Smooth muscle cell (in vitro differentiated cells): ENCODE measurements at regions not wholly inside any gene's neighbourhood (a gene's known extent, or its start where the extent isn't known, plus 50 kb on each side); places are given as distances from the start of the nearest gene placed in this dataset.
"Not testable (repeated sequence)": the region's sequence is repeated elsewhere in the genome, so short reads cannot be mapped to it uniquely, and the experiment has no call there.

Experiments
- DNase-seq: peaks from one replicate; lab custom pipeline; 2025; ENCODE audit not compliant: unreplicated experiment; lab: John Stamatoyannopoulos, UW
- H2AFZ ChIP-seq: fragments of 200-600 bp; sonication (generic); 2 replicates; pipeline ENCODE4 v1.6.0; 2016; ENCODE audit warnings: antibody characterized with exemption, low read depth, mild to moderate bottlenecking
- H3F3A ChIP-seq: fragments of 200-600 bp; sonication (generic); 2 replicates; pipeline ENCODE4 v1.6.0; 2017; ENCODE audit warnings: antibody characterized with exemption, low read depth
- H3K27ac ChIP-seq: fragments of 200-600 bp; sonication (generic); 2 replicates; pipeline ENCODE4 v1.5.1; 2016; ENCODE audit warnings: low read depth, mild to moderate bottlenecking
- H3K27me3 ChIP-seq: fragments of 200-600 bp; sonication (generic); 2 replicates; pipeline ENCODE4 v1.6.1; 2016; ENCODE audit warnings: low read depth, mild to moderate bottlenecking
- H3K36me3 ChIP-seq: fragments of 200-600 bp; sonication (generic); 2 replicates; pipeline ENCODE4 v1.5.1; 2016; ENCODE audit warnings: low read depth
- H3K4me1 ChIP-seq: fragments of 200-600 bp; sonication (generic); 2 replicates; pipeline ENCODE4 v1.5.1; 2016; ENCODE audit warnings: low read depth
- H3K4me2 ChIP-seq: fragments of 200-600 bp; sonication (generic); 2 replicates; pipeline ENCODE4 v1.6.0; 2016; ENCODE audit warnings: mild to moderate bottlenecking
- H3K4me3 ChIP-seq: fragments of 200-600 bp; sonication (generic); 2 replicates; pipeline ENCODE4 v1.5.1; 2016; ENCODE audit warnings: mild to moderate bottlenecking
- H3K79me2 ChIP-seq: fragments of 200-600 bp; sonication (generic); 2 replicates; pipeline ENCODE4 v1.6.0; 2016; ENCODE audit warnings: low read depth, mild to moderate bottlenecking
- H3K9ac ChIP-seq: fragments of 200-600 bp; sonication (generic); 2 replicates; pipeline ENCODE4 v1.6.0; 2016; ENCODE audit warnings: low read depth
- H3K9me3 ChIP-seq: fragments of 200-600 bp; sonication (generic); replicated peaks from 2 replicates; pipeline ENCODE4 v1.5.1; 2016; ENCODE audit warnings: low read depth
- H4K20me1 ChIP-seq: fragments of 200-600 bp; sonication (generic); 2 replicates; pipeline ENCODE4 v1.6.0; 2016; ENCODE audit warnings: low read depth
- CTCF ChIP-seq: fragments of 200-600 bp; sonication (generic); IDR thresholded peaks from 2 replicates; pipeline ENCODE4 v1.5.1; 2017; ENCODE audit warnings: borderline replicate concordance, mild to moderate bottlenecking, antibody characterized with exemption; ENCODE audit not compliant: insufficient read depth, poor library complexity, severe bottlenecking
- WGBS: methylation state at CpG from one replicate; pipeline ENCODE4 v1.1.7; 2016; ENCODE audit warnings: low lambda C conversion rate; 5-methylcytosine and 5-hydroxymethylcytosine counted together

DNA sequence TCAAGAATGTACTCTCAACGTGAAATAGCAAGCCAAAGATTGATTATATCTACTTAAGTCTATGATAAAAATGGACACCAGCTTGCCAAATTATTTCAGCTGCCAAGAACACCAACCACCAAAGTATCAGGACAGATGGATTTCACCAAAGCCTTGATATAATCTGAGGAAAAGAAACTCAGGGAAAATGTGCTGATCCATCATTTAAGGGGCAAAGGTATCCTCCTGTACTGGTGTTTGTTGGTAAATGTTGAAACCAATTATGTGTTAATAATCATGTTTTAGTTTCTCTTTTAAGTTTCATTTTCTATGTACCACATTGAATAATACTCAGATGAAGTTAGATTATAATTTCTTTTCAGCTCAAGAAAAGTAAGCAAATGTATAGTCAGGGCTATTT, 1284.3 kb upstream of the TMEM132C start:
- H3K79me2 ChIP-seq, result no peaks in the 10 kb centered on the region
- no peaks in the 10 kb centered on the region for H4K20me1 ChIP-seq
- no peaks in the 10 kb centered on the region for H3F3A ChIP-seq
- TF ChIP-seq CTCF, result no peak
- no peak overlapping the region for H3K4me3 ChIP-seq
- DNase-seq, result no peak
- H3K9ac ChIP-seq, result no peak overlapping the region
- H3K27ac ChIP-seq, result no peak overlapping the region
- no peaks in the 10 kb centered on the region for H3K27me3 ChIP-seq
- no peaks in the 10 kb centered on the region for H3K36me3 ChIP-seq
- no peaks in the 10 kb centered on the region for H3K9me3 ChIP-seq
- H3K4me2 ChIP-seq, result no peak overlapping the region
- H3K4me1 ChIP-seq, result no peaks in the 10 kb centered on the region
- WGBS, result 73% methylated on average over 1 of the region's 1 CpG
- H2AFZ ChIP-seq, result no peak overlapping the region

DNA sequence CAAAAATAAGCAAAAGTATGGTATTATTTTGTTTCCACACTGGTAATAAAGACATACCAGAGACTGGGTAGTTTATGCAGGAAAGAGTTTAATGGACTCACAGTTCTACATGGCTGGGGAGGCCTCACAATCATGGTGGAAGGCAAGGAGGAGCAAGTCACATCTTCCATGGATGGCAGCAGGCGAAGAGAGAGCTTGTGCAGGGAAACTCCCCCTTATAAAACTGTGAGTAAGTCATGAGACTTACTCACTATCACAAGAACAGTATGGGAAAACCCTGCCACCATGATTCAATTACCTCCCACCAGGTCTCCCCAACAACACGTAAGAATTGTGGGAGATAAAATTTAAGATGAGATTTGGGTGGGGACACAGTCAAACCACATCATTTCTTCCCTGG, 1283.2 kb upstream of the TMEM132C start:
- H3K4me1 ChIP-seq, H3K4me3 ChIP-seq, H3F3A ChIP-seq, DNase-seq, H3K9me3 ChIP-seq, H3K27ac ChIP-seq, H3K4me2 ChIP-seq, H2AFZ ChIP-seq, H4K20me1 ChIP-seq, H3K79me2 ChIP-seq, H3K27me3 ChIP-seq, H3K9ac ChIP-seq, H3K36me3 ChIP-seq: not testable (repeated sequence)
- 85% methylated on average over 2 of the region's 2 CpGs for WGBS

- H2AFZ ChIP-seq, H3K9me3 ChIP-seq, DNase-seq, H3K4me1 ChIP-seq, H3K4me3 ChIP-seq, H3K27ac ChIP-seq, H3F3A ChIP-seq, H3K4me2 ChIP-seq, H3K36me3 ChIP-seq, H3K79me2 ChIP-seq, H3K9ac ChIP-seq, H3K27me3 ChIP-seq, H4K20me1 ChIP-seq: not testable (repeated sequence)
Measured at GRCh38 chr12:126985663-126986062, 1281.3 kb upstream of the TMEM132C start.

- H4K20me1 ChIP-seq, result no peaks in the 10 kb centered on the region
- DNase-seq, result no peak
- H3K27me3 ChIP-seq, result no peaks in the 10 kb centered on the region
- WGBS, result 59% methylated on average over 2 of the region's 2 CpGs
- no peak overlapping the region for H2AFZ ChIP-seq
- no peak overlapping the region for H3K9ac ChIP-seq
- no peak overlapping the region for H3K27ac ChIP-seq
- no peaks in the 10 kb centered on the region for H3F3A ChIP-seq
- no peak for TF ChIP-seq CTCF
- H3K4me3 ChIP-seq, result no peak overlapping the region
- no peaks in the 10 kb centered on the region for H3K36me3 ChIP-seq
- H3K4me1 ChIP-seq, result no peaks in the 10 kb centered on the region
- H3K4me2 ChIP-seq, result no peak overlapping the region
- no peaks in the 10 kb centered on the region for H3K79me2 ChIP-seq
- H3K9me3 ChIP-seq, result no peaks in the 10 kb centered on the region
Measured at GRCh38 chr12:126989532-126989931, 1277.4 kb upstream of the TMEM132C start.

GRCh38 chr12:126993898-126994297, 1273.1 kb upstream of the TMEM132C start:
- H3F3A ChIP-seq, result no peaks in the 10 kb centered on the region
- no peaks in the 10 kb centered on the region for H3K9me3 ChIP-seq
- no peak for DNase-seq
- H3K36me3 ChIP-seq, result no peaks in the 10 kb centered on the region
- no peak overlapping the region for H3K27ac ChIP-seq
- no peaks in the 10 kb centered on the region for H4K20me1 ChIP-seq
- no peaks in the 10 kb centered on the region for H3K79me2 ChIP-seq
- no peak for TF ChIP-seq CTCF
- H3K9ac ChIP-seq, result no peak overlapping the region
- peaks cover 7% of the 10 kb centered on the region for H3K4me1 ChIP-seq
- H3K4me3 ChIP-seq, result no peak overlapping the region
- WGBS, result 94% methylated on average over 9 of the region's 9 CpGs
- no peaks in the 10 kb centered on the region for H3K27me3 ChIP-seq
- H2AFZ ChIP-seq, result no peak overlapping the region
- no peak overlapping the region for H3K4me2 ChIP-seq
